ENCODE measurements at regions not wholly inside any gene's neighbourhood (a gene's known extent, or its start where the extent isn't known, plus 50 kb on each side); places are given as distances from the start of the nearest gene placed in this dataset.
"Not testable (repeated sequence)": the region's sequence is repeated elsewhere in the genome, so short reads cannot be mapped to it uniquely, and the experiment has no call there.

GRCh38 chr2:144675331-144675730 is 155.4 kb upstream of the ZEB2 start:
- no peak for DNase-seq

- DNase-seq = no peak
Observed at GRCh38 chr2:144674071-144674470, 154.2 kb upstream of the ZEB2 start.

- DNase-seq = no peak
Observed at GRCh38 chr2:144673456-144673855, 153.5 kb upstream of the ZEB2 start.

GRCh38 chr2:144671695-144672455 is 152.0 kb upstream of the ZEB2 start:
- peak; percentile 30 for DNase-seq

GRCh38 chr2:144670738-144671137 is 150.8 kb upstream of the ZEB2 start:
- no peak for DNase-seq

- no peak for DNase-seq
Observed at GRCh38 chr2:144670080-144670479, 150.2 kb upstream of the ZEB2 start.

GRCh38 chr2:144669196-144669987 is 149.5 kb upstream of the ZEB2 start:
- no peak for DNase-seq

GRCh38 chr2:144668493-144669110 is 148.7 kb upstream of the ZEB2 start:
- DNase-seq = peak; percentile 29

- DNase-seq = no peak
Observed at GRCh38 chr2:144666032-144666431, 146.1 kb upstream of the ZEB2 start.

- DNase-seq = peak; percentile 41
Observed at GRCh38 chr2:144663207-144663606, 143.3 kb upstream of the ZEB2 start.

GRCh38 chr2:144660518-144661316 is 140.8 kb upstream of the ZEB2 start:
- peak; percentile 73 for DNase-seq

GRCh38 chr2:144659731-144660275 is 139.9 kb upstream of the ZEB2 start:
- no peak for DNase-seq

GRCh38 chr2:144654523-144654922 is 134.6 kb upstream of the ZEB2 start:
- DNase-seq = no peak

- DNase-seq = no peak
Observed at GRCh38 chr2:144650907-144651306, 131.0 kb upstream of the ZEB2 start.

GRCh38 chr2:144648837-144649465 is 129.0 kb upstream of the ZEB2 start:
- no peak for DNase-seq

- peak; percentile 57 for DNase-seq
Observed at GRCh38 chr2:144645083-144645778, 125.3 kb upstream of the ZEB2 start.

- no peak for DNase-seq
Observed at GRCh38 chr2:144644549-144644948, 124.6 kb upstream of the ZEB2 start.

- no peak for DNase-seq
Observed at GRCh38 chr2:144643537-144644336, 123.8 kb upstream of the ZEB2 start.

- no peak for DNase-seq
Observed at GRCh38 chr2:144642856-144643255, 122.9 kb upstream of the ZEB2 start.

- DNase-seq = no peak
Observed at GRCh38 chr2:144642131-144642530, 122.2 kb upstream of the ZEB2 start.

- DNase-seq = not testable (repeated sequence)
Observed at GRCh38 chr2:144638250-144638649, 118.3 kb upstream of the ZEB2 start.

Measured in OCI-M1 (cell line).